HG03097 (cell line): ENCODE measurements at regions not wholly inside any gene's neighbourhood (a gene's known extent, or its start where the extent isn't known, plus 50 kb on each side); places are given as distances from the start of the nearest gene placed in this dataset.

Experiments
- ATAC-seq: cut with Tn5 transposase; IDR thresholded peaks from one replicate; pipeline ENCODE4 v1.9.1; 2021; ENCODE audit not compliant: unreplicated experiment, low FRiP score

DNA sequence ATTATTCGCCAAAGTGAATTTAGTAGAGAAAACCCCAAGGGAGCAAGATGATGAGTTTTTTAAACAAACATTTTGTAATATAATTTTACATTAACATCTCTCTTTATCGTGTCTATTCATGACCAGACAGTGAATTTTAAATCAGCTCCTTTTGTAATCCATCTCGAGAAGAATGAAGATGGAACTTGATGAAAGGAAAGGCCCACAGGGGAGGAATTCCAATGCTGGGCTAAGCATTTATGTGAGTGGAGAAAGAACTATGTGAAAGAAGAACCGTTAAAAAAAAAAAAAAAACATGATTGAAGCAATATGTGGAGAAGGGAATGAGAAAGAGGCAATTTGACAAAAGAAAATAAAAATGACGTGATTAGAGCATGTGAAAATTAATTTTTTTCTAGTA, 170.6 kb downstream of the KCTD12 start:
- ATAC-seq = no peak

DNA sequence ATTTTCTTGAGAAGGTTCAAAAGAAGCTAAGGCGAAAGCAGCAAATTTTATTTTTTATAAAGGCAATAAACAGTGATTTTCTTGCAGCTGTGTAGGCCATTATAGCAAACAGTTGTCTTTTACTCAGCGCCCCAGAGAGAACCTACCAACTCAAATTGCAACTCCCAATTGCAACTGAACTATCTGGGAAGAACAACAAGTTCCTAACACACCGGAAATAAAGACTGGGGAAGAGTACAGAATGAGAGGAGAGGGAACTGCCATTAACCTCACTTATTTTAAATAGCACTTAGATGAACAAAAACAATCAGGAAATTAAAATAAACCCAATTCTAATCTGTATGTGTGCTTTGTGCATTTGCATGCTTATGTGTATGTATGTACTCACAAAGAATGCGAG, 171.1 kb downstream of the KCTD12 start:
- no peak for ATAC-seq

GRCh38 chr13:76713280-76713679, 172.9 kb downstream of the KCTD12 start:
- ATAC-seq = no peak

GRCh38 chr13:76711550-76712182, 174.5 kb downstream of the KCTD12 start:
- no peak for ATAC-seq

- no peak for ATAC-seq
Observed at GRCh38 chr13:76709851-76710250, 176.4 kb downstream of the KCTD12 start.

DNA sequence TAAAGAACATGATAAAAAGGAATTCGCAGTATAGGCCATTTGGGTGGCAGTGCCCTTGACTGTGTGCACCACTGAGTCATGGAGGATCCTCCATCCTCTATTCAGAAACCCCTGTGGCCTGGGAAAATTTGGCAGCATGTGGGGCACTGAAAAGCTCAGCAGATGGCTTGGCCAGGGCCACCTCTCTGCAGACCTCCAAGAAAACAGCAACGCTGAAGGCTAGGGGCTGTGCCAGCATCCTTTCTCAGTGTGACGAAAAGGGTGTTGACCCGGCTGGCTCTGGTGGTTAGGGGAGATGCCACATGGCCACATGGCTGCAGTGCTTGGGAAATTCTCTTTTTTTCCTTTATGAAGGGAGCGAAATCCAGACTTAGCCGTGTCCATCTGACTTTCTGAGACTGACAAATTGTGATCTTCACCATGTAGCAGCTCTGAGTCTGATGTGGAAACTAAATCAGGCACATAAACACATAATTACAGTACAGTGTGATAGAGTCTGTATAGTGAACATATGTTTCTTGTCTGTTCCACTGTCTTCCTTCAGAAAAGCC, 178.0 kb downstream of the KCTD12 start:
- no peak for ATAC-seq

- no peak for ATAC-seq
Observed at GRCh38 chr13:76707360-76707759, 178.8 kb downstream of the KCTD12 start.

DNA sequence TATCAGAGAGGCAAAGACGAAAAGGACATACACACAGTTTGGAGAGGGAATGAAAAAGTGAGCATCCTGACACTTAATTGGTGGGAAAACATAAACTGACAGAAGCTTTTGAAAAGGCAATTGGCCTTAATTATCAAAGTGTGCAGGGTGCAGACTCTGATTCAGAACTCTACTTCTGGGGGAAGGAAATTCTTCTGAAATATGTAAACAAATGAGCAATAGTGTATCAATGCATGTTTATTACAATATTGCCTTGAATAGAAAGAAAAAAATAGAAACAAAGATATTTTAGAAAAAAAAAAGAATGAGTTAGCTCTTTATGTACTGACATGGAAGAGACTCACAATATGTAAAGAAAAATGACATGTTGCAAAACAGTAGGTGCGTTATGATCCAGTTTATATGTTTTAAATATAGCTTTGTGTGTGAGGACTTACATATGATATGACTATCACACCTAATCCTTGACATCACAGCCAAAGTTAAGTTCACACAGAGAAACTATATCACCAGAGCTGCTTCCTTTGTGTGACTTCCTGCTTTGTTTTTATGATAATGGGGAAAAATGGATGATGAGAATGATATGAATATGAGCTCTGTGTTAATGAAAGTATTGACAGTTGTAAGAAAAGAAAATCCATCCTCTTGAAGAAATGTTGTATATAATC, 182.4 kb downstream of the KCTD12 start:
- no peak for ATAC-seq

GRCh38 chr13:76703216-76703615, 183.0 kb downstream of the KCTD12 start:
- no peak for ATAC-seq

DNA sequence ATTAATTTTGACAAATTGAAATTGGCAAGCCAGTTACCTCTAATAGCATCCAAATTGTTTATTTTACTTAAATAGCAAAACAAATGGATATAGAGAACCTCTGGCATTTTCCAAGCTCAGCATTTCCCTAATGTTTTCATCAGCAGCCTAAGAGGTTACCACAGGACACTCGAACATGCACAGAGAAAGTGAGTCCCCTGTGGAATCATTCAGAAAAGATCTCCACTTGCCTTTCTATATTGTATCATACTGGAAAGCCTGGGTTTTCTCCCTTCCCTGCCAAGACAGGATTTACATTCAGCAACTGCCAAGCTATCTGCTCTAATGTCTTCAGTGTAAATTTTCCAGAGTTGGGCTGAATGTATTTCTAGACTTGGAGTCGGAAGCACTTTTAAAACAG, 188.9 kb downstream of the KCTD12 start:
- ATAC-seq = no peak

DNA sequence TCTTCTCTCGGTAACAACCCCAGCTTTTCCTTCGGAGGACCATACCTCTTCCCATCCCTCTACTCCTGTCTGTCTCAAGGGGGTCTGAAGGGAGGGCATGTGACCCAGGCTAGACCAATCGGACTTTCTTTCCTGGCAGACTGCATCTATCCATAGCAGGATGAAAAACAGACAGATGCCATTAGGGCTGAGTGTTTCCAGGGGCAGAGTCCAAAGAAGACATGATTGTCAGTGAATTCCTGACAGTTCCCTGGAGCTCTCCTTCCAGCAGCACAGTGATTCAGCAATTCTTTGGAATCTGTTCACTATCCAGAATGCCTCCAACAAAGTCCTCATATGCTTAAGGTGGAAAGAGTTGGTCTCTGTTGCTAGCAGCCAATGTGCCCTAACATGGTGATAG, 189.8 kb downstream of the KCTD12 start:
- ATAC-seq = no peak

GRCh38 chr13:76693086-76693485, 193.1 kb downstream of the KCTD12 start:
- no peak for ATAC-seq

GRCh38 chr13:76692346-76692745, 193.9 kb downstream of the KCTD12 start:
- no peak for ATAC-seq

GRCh38 chr13:76690611-76691010, 195.6 kb downstream of the KCTD12 start:
- ATAC-seq = no peak

- no peak for ATAC-seq
Observed at GRCh38 chr13:76687467-76687866, 198.7 kb downstream of the KCTD12 start.

DNA sequence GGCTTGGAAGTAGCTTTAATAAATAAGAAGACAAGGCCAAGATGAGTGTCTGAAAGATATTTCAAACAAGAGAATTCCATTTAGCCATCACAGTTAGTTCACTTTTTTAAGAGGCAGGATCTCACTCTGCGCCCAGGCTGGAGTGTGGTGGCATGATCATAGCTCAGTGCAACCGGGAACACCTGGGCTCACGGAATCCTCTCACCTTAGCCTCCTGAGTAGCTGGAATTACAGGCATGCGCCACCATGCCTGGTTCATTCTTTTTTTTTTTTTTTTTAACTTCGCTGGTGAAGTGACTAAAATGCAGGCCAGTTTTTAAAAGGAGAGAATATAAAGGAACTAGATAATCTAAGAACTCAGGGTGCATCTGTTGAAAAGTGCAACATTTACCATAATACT, 200.3 kb downstream of the KCTD12 start:
- ATAC-seq = no peak

GRCh38 chr13:76684336-76684735, 201.9 kb downstream of the KCTD12 start:
- ATAC-seq = no peak

GRCh38 chr13:76683854-76684253, 202.4 kb downstream of the KCTD12 start:
- no peak for ATAC-seq

DNA sequence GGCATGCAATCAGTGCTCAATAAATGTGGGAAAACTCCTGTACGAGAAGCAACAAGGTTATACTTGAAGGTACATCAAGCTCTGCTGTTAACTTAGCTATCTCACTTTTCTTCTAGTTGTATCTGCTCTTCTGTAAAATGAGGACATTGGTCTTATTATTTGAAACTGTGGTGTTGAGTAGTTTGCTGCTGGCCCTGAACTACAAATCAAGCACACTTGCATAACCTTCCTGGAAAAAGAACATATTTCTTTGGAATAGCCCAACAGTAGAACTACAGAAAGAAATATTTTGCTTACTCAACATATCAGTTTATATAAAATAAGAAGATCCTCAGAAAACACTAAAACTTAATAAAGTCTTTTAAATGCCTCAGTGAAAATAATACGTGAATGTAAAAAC, 203.0 kb downstream of the KCTD12 start:
- ATAC-seq = no peak

DNA sequence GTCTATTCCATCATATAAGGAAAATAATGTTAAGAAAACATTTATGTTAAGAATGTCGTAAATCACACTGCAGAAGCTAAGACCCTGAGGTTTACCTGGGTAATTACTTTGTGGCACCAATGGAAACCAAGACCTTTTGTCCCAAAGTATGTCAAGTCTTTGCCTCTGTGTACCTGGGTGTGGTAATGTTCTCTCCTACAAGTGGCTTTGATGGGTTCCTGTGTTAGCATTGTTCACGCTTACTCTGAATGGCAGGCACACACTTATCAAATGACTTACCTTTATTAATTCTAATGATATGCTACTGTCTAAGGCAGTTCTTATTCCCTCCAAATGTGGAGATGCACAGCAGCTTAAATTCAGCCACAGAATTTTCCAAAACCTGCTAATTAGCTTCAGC, 206.1 kb downstream of the KCTD12 start:
- ATAC-seq = no peak

- ATAC-seq = no peak
Observed at GRCh38 chr13:76677043-76677442, 209.2 kb downstream of the KCTD12 start.

- no peak for ATAC-seq
Observed at GRCh38 chr13:76672420-76672819, 213.8 kb downstream of the KCTD12 start.
